Keratinocyte (primary cell): ENCODE measurements at regions not wholly inside any gene's neighbourhood (a gene's known extent, or its start where the extent isn't known, plus 50 kb on each side); places are given as distances from the start of the nearest gene placed in this dataset.

Experiments
- DNase-seq: peaks from one replicate; pipeline ENCODE4 v3.0.0-alpha.2; 2011; ENCODE audit warnings: low read depth, missing footprints, low spot score
- FAIRE-seq: peaks from 2 replicates; lab custom pipeline; 2011; peaks lifted over from hg19 to GRCh38; lab: Jason Lieb, UNC
- H2AFZ ChIP-seq: 2 replicates; pipeline ENCODE4 v1.6.0; 2012; ENCODE audit warnings: low read length, control low read depth, inconsistent platforms; ENCODE audit not compliant: control insufficient read depth
- H3K27ac ChIP-seq: 2 replicates; pipeline ENCODE4 v1.5.1; 2011; ENCODE audit warnings: low read length; ENCODE audit not compliant: control insufficient read depth, insufficient read depth
- H3K27me3 ChIP-seq: 3 replicates; pipeline ENCODE4 v1.6.0; 2011; ENCODE audit warnings: low read length; ENCODE audit not compliant: control insufficient read depth, insufficient read depth; ENCODE audit errors: extremely low read depth
- H3K36me3 ChIP-seq, 2 experiments: 2 replicates in 1 of 2; 3 replicates in 1 of 2; pipeline ENCODE4 v1.5.1; 2011; ENCODE audit warnings: low read length in 2 of 2, mild to moderate bottlenecking in 1 of 2; ENCODE audit not compliant: control insufficient read depth in 2 of 2, insufficient read depth in 2 of 2; ENCODE audit errors: extremely low read depth in 1 of 2
- H3K4me1 ChIP-seq: 3 replicates; pipeline ENCODE4 v1.5.1; 2011; ENCODE audit warnings: low read length; ENCODE audit not compliant: control insufficient read depth, insufficient read depth; ENCODE audit errors: extremely low read depth
- H3K4me2 ChIP-seq: 3 replicates; pipeline ENCODE4 v1.6.0; 2011; ENCODE audit warnings: low read depth, low read length; ENCODE audit not compliant: control insufficient read depth, insufficient read depth; ENCODE audit errors: extremely low read depth
- H3K4me3 ChIP-seq, 3 experiments: fragments of 200-600 bp in 1 of 3; sonication (generic) in 1 of 3; 2 replicates in 2 of 3; 3 replicates in 1 of 3; pipeline ENCODE4 v1.5.1; 2011 to 2016; ENCODE audit warnings: low read length in 3 of 3, mild to moderate bottlenecking in 3 of 3, control low read depth in 2 of 3, inconsistent platforms in 1 of 3, low read depth in 1 of 3, mixed read lengths in 1 of 3, mixed run types in 1 of 3, moderate library complexity in 1 of 3; ENCODE audit not compliant: control insufficient read depth in 2 of 3, insufficient read depth in 2 of 3; ENCODE audit errors: extremely low read depth in 1 of 3
- H3K79me2 ChIP-seq: 2 replicates; pipeline ENCODE4 v1.6.0; 2012; ENCODE audit warnings: low read length; ENCODE audit not compliant: control insufficient read depth, insufficient read depth
- H3K9ac ChIP-seq: 3 replicates; pipeline ENCODE4 v1.6.0; 2011; ENCODE audit warnings: low read length; ENCODE audit not compliant: control insufficient read depth, insufficient read depth; ENCODE audit errors: extremely low read depth
- H3K9me1 ChIP-seq: 3 replicates; pipeline ENCODE4 v1.6.0; 2011; ENCODE audit warnings: low read length; ENCODE audit not compliant: control insufficient read depth, insufficient read depth; ENCODE audit errors: extremely low read depth
- H3K9me3 ChIP-seq: 2 replicates; pipeline ENCODE4 v1.5.1; 2012; ENCODE audit warnings: low read depth, low read length; ENCODE audit not compliant: control insufficient read depth
- H4K20me1 ChIP-seq: 3 replicates; pipeline ENCODE4 v1.6.0; 2011; ENCODE audit warnings: low read length; ENCODE audit not compliant: control insufficient read depth, insufficient read depth; ENCODE audit errors: extremely low read depth
- EZH2 ChIP-seq: IDR thresholded peaks from one replicate; pipeline ENCODE4 v1.6.1; 2012; ENCODE audit warnings: inconsistent platforms, mild to moderate bottlenecking, low read length, moderate library complexity
- dilution Hi-C: fragments of 300-500 bp; cut with MboI; formaldehyde crosslinking; loops from one replicate; pipeline ENCODE4 v1.7.0; 2020; ENCODE audit warnings: low sequenced_read_pairs; ENCODE audit not compliant: extremely low pct_ligation_motif_present
- TF ChIP-seq, protein P1 (sequence below), 3 experiments: IDR thresholded peaks in 1 of 3; conservative IDR thresholded peaks in 1 of 3; optimal IDR thresholded peaks in 1 of 3; 2 replicates in 2 of 3; 3 replicates in 1 of 3; pipeline versions ENCODE3 to v1.5.1; 2011; ENCODE audit warnings: low read length in 3 of 3, mild to moderate bottlenecking in 3 of 3, moderate library complexity in 2 of 3, control low read depth in 1 of 3, inconsistent platforms in 1 of 3; ENCODE audit not compliant: insufficient read depth in 2 of 3; ENCODE audit errors: extremely low read depth in 1 of 3

DNA sequence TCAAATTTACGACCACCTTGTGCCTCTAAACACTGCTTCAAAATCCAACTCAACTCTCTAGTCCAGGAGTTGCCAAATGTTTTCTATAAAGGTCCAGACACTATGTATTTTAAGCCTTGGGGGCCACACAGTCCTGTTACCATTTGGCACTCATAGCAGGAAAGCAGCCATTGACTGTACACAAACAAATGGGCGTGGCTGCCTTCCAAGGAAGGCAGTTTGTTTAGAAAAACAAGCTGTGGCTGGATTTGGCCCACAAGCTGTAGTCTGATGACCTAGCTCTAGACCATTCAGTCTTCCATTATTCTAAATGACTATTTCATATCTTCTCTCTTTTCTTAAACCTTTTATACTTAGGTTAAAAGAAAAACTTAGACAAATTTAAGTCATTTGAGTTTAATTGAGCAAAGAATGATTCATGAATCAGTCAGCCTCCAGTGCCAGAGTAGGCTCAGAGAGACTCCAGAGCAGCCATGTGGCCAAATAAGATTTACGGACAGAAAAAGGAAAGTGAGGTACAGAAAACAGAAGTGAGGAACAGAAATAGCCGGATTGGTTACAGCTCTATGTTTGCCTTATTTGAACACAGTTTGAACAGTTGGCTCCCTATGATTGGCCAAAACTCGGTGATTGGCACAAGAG lies 825.8 kb upstream of the LCORL start:
- no peak overlapping the region for H3K4me2 ChIP-seq
- no peak overlapping the region for H3K27ac ChIP-seq
- H3K4me3 ChIP-seq = no peak overlapping the region
- peaks cover under 1% of the 10 kb centered on the region for H3K9me3 ChIP-seq
- no peaks in the 10 kb centered on the region for H3K36me3 ChIP-seq
- H2AFZ ChIP-seq = no peak overlapping the region
- TF ChIP-seq, protein P1, sequence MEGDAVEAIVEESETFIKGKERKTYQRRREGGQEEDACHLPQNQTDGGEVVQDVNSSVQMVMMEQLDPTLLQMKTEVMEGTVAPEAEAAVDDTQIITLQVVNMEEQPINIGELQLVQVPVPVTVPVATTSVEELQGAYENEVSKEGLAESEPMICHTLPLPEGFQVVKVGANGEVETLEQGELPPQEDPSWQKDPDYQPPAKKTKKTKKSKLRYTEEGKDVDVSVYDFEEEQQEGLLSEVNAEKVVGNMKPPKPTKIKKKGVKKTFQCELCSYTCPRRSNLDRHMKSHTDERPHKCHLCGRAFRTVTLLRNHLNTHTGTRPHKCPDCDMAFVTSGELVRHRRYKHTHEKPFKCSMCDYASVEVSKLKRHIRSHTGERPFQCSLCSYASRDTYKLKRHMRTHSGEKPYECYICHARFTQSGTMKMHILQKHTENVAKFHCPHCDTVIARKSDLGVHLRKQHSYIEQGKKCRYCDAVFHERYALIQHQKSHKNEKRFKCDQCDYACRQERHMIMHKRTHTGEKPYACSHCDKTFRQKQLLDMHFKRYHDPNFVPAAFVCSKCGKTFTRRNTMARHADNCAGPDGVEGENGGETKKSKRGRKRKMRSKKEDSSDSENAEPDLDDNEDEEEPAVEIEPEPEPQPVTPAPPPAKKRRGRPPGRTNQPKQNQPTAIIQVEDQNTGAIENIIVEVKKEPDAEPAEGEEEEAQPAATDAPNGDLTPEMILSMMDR (optimal IDR thresholded peaks at IDR 0.05 in 1 of 3, IDR thresholded peaks at IDR 0.05 in 1 of 3, conservative IDR thresholded peaks at IDR 0.05 in 1 of 3; ENCODE audit: extremely low read depth in 1 of 3, insufficient read depth in 2 of 3, low read length in 3 of 3) = no peak
- no peak for TF ChIP-seq EZH2
- no peak for DNase-seq
- no peaks in the 10 kb centered on the region for H4K20me1 ChIP-seq
- no peak overlapping the region for H3K9ac ChIP-seq
- no peaks in the 10 kb centered on the region for H3K4me1 ChIP-seq
- dilution Hi-C loops = no loop called here
- no peaks in the 10 kb centered on the region for H3K27me3 ChIP-seq
- no peaks in the 10 kb centered on the region for H3K9me1 ChIP-seq
- FAIRE-seq = no peak
- H3K79me2 ChIP-seq = no peaks in the 10 kb centered on the region

DNA sequence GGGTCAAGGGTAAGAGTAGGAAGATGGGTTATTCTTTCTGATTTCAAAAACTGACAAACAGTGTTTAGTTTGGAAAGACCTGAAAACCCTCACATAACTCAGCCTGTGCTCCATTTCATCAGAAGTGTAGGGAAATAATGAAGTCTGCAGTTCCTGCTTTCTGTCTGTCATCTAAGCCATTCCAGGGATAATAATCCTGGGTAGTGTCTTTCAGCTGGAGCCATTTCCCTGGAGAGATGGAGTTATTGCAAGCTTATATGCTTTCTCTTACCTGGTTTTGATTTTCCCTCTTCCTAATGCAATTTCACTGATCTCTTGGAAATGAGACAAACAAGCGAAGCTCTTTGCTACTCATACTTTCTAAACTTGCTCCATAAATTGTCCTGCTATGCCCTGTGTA lies 824.8 kb upstream of the LCORL start:
- no peaks in the 10 kb centered on the region for H4K20me1 ChIP-seq
- no peak overlapping the region for H3K4me3 ChIP-seq
- peaks cover 2% of the 10 kb centered on the region for H3K9me3 ChIP-seq
- H2AFZ ChIP-seq = no peak overlapping the region
- no peaks in the 10 kb centered on the region for H3K9me1 ChIP-seq
- H3K79me2 ChIP-seq = no peaks in the 10 kb centered on the region
- dilution Hi-C loops = no loop called here
- FAIRE-seq (no peak), DNase-seq (no peak)
- no peaks in the 10 kb centered on the region for H3K36me3 ChIP-seq
- H3K4me1 ChIP-seq = no peaks in the 10 kb centered on the region
- no peak overlapping the region for H3K27ac ChIP-seq
- H3K4me2 ChIP-seq = no peak overlapping the region
- H3K9ac ChIP-seq = no peak overlapping the region
- no peaks in the 10 kb centered on the region for H3K27me3 ChIP-seq
- no peak for TF ChIP-seq EZH2
- TF ChIP-seq, protein P1 (optimal IDR thresholded peaks at IDR 0.05 in 1 of 3, IDR thresholded peaks at IDR 0.05 in 1 of 3, conservative IDR thresholded peaks at IDR 0.05 in 1 of 3; ENCODE audit: extremely low read depth in 1 of 3, insufficient read depth in 2 of 3, low read length in 3 of 3) = no peak
